Smooth muscle cell (in vitro differentiated cells): ENCODE measurements at regions not wholly inside any gene's neighbourhood (a gene's known extent, or its start where the extent isn't known, plus 50 kb on each side); places are given as distances from the start of the nearest gene placed in this dataset.

Experiments
- DNase-seq: peaks from one replicate; lab custom pipeline; 2025; ENCODE audit not compliant: unreplicated experiment; lab: John Stamatoyannopoulos, UW
- H2AFZ ChIP-seq: fragments of 200-600 bp; sonication (generic); 2 replicates; pipeline ENCODE4 v1.6.0; 2016; ENCODE audit warnings: antibody characterized with exemption, low read depth, mild to moderate bottlenecking
- H3F3A ChIP-seq: fragments of 200-600 bp; sonication (generic); 2 replicates; pipeline ENCODE4 v1.6.0; 2017; ENCODE audit warnings: antibody characterized with exemption, low read depth
- H3K27ac ChIP-seq: fragments of 200-600 bp; sonication (generic); 2 replicates; pipeline ENCODE4 v1.5.1; 2016; ENCODE audit warnings: low read depth, mild to moderate bottlenecking
- H3K27me3 ChIP-seq: fragments of 200-600 bp; sonication (generic); 2 replicates; pipeline ENCODE4 v1.6.1; 2016; ENCODE audit warnings: low read depth, mild to moderate bottlenecking
- H3K36me3 ChIP-seq: fragments of 200-600 bp; sonication (generic); 2 replicates; pipeline ENCODE4 v1.5.1; 2016; ENCODE audit warnings: low read depth
- H3K4me1 ChIP-seq: fragments of 200-600 bp; sonication (generic); 2 replicates; pipeline ENCODE4 v1.5.1; 2016; ENCODE audit warnings: low read depth
- H3K4me2 ChIP-seq: fragments of 200-600 bp; sonication (generic); 2 replicates; pipeline ENCODE4 v1.6.0; 2016; ENCODE audit warnings: mild to moderate bottlenecking
- H3K4me3 ChIP-seq: fragments of 200-600 bp; sonication (generic); 2 replicates; pipeline ENCODE4 v1.5.1; 2016; ENCODE audit warnings: mild to moderate bottlenecking
- H3K79me2 ChIP-seq: fragments of 200-600 bp; sonication (generic); 2 replicates; pipeline ENCODE4 v1.6.0; 2016; ENCODE audit warnings: low read depth, mild to moderate bottlenecking
- H3K9ac ChIP-seq: fragments of 200-600 bp; sonication (generic); 2 replicates; pipeline ENCODE4 v1.6.0; 2016; ENCODE audit warnings: low read depth
- H3K9me3 ChIP-seq: fragments of 200-600 bp; sonication (generic); replicated peaks from 2 replicates; pipeline ENCODE4 v1.5.1; 2016; ENCODE audit warnings: low read depth
- H4K20me1 ChIP-seq: fragments of 200-600 bp; sonication (generic); 2 replicates; pipeline ENCODE4 v1.6.0; 2016; ENCODE audit warnings: low read depth
- CTCF ChIP-seq: fragments of 200-600 bp; sonication (generic); IDR thresholded peaks from 2 replicates; pipeline ENCODE4 v1.5.1; 2017; ENCODE audit warnings: borderline replicate concordance, mild to moderate bottlenecking, antibody characterized with exemption; ENCODE audit not compliant: insufficient read depth, poor library complexity, severe bottlenecking
- WGBS: methylation state at CpG from one replicate; pipeline ENCODE4 v1.1.7; 2016; ENCODE audit warnings: low lambda C conversion rate; 5-methylcytosine and 5-hydroxymethylcytosine counted together

DNA sequence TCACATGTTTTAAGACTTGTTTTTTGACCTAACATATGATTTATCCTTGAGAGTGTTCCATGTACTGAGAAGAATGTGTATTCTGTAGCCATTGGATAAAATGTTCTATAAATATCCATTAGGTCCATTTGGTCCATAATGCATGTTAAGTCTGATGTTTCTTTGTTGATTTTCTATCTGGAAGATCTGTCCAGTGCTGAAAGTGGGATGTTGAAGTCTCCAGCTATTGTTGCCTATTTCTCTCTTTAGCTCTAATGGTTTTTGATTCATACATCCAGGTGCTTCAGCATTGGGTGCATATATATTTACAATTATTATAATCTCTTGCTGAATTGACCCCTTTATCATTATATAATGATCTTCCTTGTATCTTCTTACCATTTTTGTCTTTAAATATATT, 451.1 kb downstream of the BRINP1 start:
- Histone ChIP-seq H3K79me2 (no peaks in the 10 kb centered on the region), H3K9me3 (no peaks in the 10 kb centered on the region), H3K36me3 (no peaks in the 10 kb centered on the region), H4K20me1 (no peaks in the 10 kb centered on the region), H3F3A (no peaks in the 10 kb centered on the region), H3K4me3 (no peak overlapping the region), H3K9ac (no peak overlapping the region), H3K4me2 (no peak overlapping the region), H3K27ac (no peak overlapping the region), H3K27me3 (no peaks in the 10 kb centered on the region), H2AFZ (no peak overlapping the region), H3K4me1 (no peaks in the 10 kb centered on the region)
- no peak for DNase-seq
- TF ChIP-seq CTCF = no peak

DNA sequence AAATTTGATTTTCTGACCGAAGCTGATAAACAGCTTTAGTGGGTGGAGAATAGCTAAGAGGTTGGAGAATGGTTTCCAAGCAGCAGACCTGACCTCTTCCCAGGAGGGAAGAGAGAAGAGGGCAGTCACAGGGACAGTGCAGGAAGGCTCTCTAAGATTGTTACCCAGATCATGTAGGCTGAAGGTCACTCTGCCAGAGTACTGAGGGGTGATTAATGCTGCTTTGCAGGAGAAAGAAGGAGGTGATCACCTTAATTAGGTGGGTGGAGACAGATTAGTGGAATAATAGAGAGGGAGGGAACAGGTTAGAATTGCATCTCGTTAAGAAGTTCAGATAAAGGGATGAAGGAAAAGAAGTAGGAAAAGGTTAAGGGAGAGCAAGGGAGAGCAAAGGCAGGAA, 440.5 kb downstream of the BRINP1 start:
- no peaks in the 10 kb centered on the region for H3K9me3 ChIP-seq
- WGBS = 38% methylated on average over 2 of the region's 2 CpGs
- no peaks in the 10 kb centered on the region for H3F3A ChIP-seq
- DNase-seq = no peak
- H3K9ac ChIP-seq = no peak overlapping the region
- H3K4me2 ChIP-seq = no peak overlapping the region
- no peaks in the 10 kb centered on the region for H3K36me3 ChIP-seq
- H4K20me1 ChIP-seq = no peaks in the 10 kb centered on the region
- no peaks in the 10 kb centered on the region for H3K27me3 ChIP-seq
- no peak overlapping the region for H3K4me3 ChIP-seq
- H3K27ac ChIP-seq = no peak overlapping the region
- TF ChIP-seq CTCF = no peak
- no peaks in the 10 kb centered on the region for H3K79me2 ChIP-seq
- peaks cover 11% of the 10 kb centered on the region for H3K4me1 ChIP-seq
- H2AFZ ChIP-seq = no peak overlapping the region

GRCh38 chr9:118929287-118929686, 439.9 kb downstream of the BRINP1 start:
- Histone ChIP-seq H3K27me3 (no peaks in the 10 kb centered on the region), H3K9ac (no peak overlapping the region), H3K27ac (no peak overlapping the region), H2AFZ (no peak overlapping the region), H3K36me3 (no peaks in the 10 kb centered on the region), H3K4me1 (peaks cover 11% of the 10 kb centered on the region), H3K4me3 (no peak overlapping the region), H3F3A (no peaks in the 10 kb centered on the region), H3K9me3 (no peaks in the 10 kb centered on the region), H3K79me2 (no peaks in the 10 kb centered on the region), H4K20me1 (no peaks in the 10 kb centered on the region), H3K4me2 (no peak overlapping the region)
- WGBS = 15% methylated on average over 2 of the region's 2 CpGs
- no peak for TF ChIP-seq CTCF
- no peak for DNase-seq

- no peak overlapping the region for H3K9ac ChIP-seq
- no peaks in the 10 kb centered on the region for H3K9me3 ChIP-seq
- H3K27me3 ChIP-seq = no peaks in the 10 kb centered on the region
- no peak overlapping the region for H3K27ac ChIP-seq
- no peaks in the 10 kb centered on the region for H4K20me1 ChIP-seq
- no peaks in the 10 kb centered on the region for H3K79me2 ChIP-seq
- no peaks in the 10 kb centered on the region for H3F3A ChIP-seq
- no peak overlapping the region for H3K4me3 ChIP-seq
- H3K4me1 ChIP-seq = peaks cover 11% of the 10 kb centered on the region
- H3K36me3 ChIP-seq = no peaks in the 10 kb centered on the region
- no peak overlapping the region for H2AFZ ChIP-seq
- no peak for TF ChIP-seq CTCF
- 80% methylated on average over 1 of the region's 1 CpG for WGBS
- no peak overlapping the region for H3K4me2 ChIP-seq
- DNase-seq = no peak
These were observed 437.3 kb downstream of the BRINP1 start for GRCh38 chr9:118931941-118932340.
